ENCODE measurements at regions not wholly inside any gene's neighbourhood (a gene's known extent, or its start where the extent isn't known, plus 50 kb on each side); places are given as distances from the start of the nearest gene placed in this dataset.
A peak's percentile ranks its signal among the peaks of the same experiment; 100 is the strongest.

DNA sequence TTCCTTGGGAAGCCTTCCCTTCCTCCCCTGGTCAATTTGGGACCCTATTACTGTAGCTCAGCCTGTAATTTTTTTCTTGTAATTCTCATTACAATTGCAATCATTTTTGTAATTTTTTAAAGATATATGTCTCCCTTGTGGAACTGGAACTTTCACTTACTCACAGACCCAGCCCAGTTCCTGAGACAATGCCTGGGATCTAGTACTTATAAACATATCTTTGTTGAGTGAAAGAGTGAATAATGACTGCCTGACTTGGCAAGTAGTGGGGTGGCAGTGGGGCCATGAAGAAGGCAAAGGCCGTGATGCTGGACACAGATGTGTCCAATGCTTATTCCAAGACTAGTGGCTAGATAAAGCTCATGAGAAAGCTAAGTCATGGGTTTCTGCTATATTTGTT lies 294.5 kb upstream of the LRRN1 start:
- peaks cover 8% of the 10 kb centered on the region for H3K9me3 Mint-ChIP-seq
- no peak overlapping the region for H3K27ac Mint-ChIP-seq
- H3K4me3 Mint-ChIP-seq: no peak overlapping the region
- no peaks in the 10 kb centered on the region for H3K36me3 Mint-ChIP-seq
- no peak for TF ChIP-seq CTCF (IDR thresholded peaks at IDR 0.05; ENCODE audit: unreplicated experiment)
- H3K27me3 Mint-ChIP-seq (ENCODE audit: low read depth): no peaks in the 10 kb centered on the region
- no peak for DNase-seq (ENCODE audit: low spot score in 2 of 2, unreplicated experiment in 2 of 2)
- peaks cover 50% of the 10 kb centered on the region for H3K4me1 Mint-ChIP-seq

DNA sequence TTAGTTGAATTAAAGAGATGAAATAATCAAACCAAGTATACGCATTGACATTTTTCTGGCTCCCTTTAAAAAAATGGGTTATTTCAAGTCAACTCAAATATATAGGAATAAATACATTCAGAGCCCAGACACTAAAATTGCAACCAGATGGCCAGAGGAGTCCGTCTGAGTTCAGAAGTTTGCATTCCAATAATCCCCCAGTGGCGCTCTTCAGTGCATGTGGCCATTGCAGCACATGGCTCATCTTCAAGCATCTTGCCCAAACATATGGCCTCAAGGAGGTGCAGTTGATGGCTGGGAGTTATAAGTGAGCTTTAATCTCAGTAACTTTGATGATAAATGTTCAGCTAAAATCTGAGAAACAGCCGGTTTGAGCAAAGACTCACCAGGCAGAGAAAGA lies 295.8 kb upstream of the LRRN1 start:
- H3K27me3 Mint-ChIP-seq (ENCODE audit: low read depth): no peaks in the 10 kb centered on the region
- H3K36me3 Mint-ChIP-seq: no peaks in the 10 kb centered on the region
- no peak overlapping the region for H3K4me3 Mint-ChIP-seq
- no peak for DNase-seq (ENCODE audit: low spot score in 2 of 2, unreplicated experiment in 2 of 2)
- TF ChIP-seq CTCF (IDR thresholded peaks at IDR 0.05; ENCODE audit: unreplicated experiment): no peak
- H3K4me1 Mint-ChIP-seq: peaks cover 49% of the 10 kb centered on the region
- H3K9me3 Mint-ChIP-seq: peaks cover 8% of the 10 kb centered on the region
- H3K27ac Mint-ChIP-seq: peak overlapping the region; percentile 55

DNA sequence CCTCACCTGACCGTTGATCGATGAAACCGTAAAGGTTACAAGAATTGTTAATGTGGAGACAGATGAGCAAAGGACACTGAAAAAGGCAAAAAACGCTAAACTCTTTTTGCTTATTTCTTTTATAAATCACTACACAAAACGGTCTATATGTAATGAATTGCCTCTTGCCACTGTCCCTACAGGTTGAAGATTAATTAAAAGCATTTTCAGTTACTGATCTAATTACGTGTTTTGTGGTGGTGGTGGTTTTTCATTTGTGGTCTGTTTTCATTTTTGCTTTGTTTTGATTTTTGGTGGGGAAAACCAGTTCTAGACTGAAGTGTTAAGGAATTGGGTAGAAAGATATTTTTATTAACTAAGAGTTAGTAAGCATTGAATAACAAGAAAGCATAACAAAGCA lies 299.2 kb upstream of the LRRN1 start:
- H3K4me1 Mint-ChIP-seq: peaks cover 29% of the 10 kb centered on the region
- H3K9me3 Mint-ChIP-seq: peaks cover 4% of the 10 kb centered on the region
- no peaks in the 10 kb centered on the region for H3K27me3 Mint-ChIP-seq (ENCODE audit: low read depth)
- no peak overlapping the region for H3K27ac Mint-ChIP-seq
- H3K36me3 Mint-ChIP-seq: no peaks in the 10 kb centered on the region
- no peak overlapping the region for H3K4me3 Mint-ChIP-seq
- DNase-seq (ENCODE audit: low spot score in 2 of 2, unreplicated experiment in 2 of 2): no peak
- no peak for TF ChIP-seq CTCF (IDR thresholded peaks at IDR 0.05; ENCODE audit: unreplicated experiment)

DNA sequence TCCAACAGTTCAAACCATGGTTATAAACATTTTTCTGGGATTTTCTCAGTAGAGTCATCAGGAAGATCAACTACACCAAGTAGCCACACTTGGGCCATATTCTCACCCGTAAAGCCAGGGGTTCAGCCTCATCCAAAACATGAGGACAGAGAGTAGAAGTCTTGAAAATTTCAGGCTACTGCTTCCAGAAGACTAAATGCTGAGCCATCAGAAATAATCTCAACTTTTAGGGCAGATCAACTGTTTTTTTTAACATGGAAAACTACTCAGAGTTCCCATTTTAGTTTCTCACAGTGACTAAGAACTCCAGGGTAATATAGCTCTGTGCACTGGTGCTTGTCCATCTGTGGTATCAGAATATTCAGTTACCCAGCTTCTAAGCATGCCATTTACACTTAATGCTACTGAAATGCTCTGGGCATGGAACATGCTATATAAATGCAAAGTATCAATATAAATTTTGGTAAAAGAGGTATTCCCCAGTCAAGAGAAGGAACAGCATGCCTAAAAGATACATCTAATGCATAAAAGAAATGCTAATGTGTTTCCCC lies 300.1 kb upstream of the LRRN1 start:
- H3K27me3 Mint-ChIP-seq (ENCODE audit: low read depth): no peaks in the 10 kb centered on the region
- no peak for DNase-seq (ENCODE audit: low spot score in 2 of 2, unreplicated experiment in 2 of 2)
- peaks cover 4% of the 10 kb centered on the region for H3K9me3 Mint-ChIP-seq
- TF ChIP-seq CTCF (IDR thresholded peaks at IDR 0.05; ENCODE audit: unreplicated experiment): no peak
- no peak overlapping the region for H3K27ac Mint-ChIP-seq
- no peaks in the 10 kb centered on the region for H3K36me3 Mint-ChIP-seq
- peaks cover 20% of the 10 kb centered on the region for H3K4me1 Mint-ChIP-seq
- no peak overlapping the region for H3K4me3 Mint-ChIP-seq

DNA sequence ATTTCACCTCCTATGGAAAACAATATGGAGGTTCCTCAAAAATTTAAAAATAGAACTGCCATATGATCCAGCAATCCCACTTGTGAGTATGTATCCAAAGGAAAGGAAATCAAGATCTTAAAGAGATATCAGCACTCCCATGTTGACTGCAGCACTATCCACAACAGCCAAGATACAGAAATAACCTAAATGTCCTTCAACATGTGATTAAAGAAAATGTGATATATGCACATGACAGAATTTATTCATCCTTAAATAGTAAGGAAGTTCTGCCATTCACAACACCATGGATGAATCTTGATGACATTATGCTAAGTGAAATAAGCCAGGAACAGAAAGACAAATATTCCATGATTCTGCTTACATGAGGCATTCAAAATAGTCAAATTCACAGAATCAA lies 303.6 kb upstream of the LRRN1 start:
- no peaks in the 10 kb centered on the region for H3K36me3 Mint-ChIP-seq
- H3K4me1 Mint-ChIP-seq: peaks cover 8% of the 10 kb centered on the region
- H3K9me3 Mint-ChIP-seq: peaks cover 28% of the 10 kb centered on the region
- H3K4me3 Mint-ChIP-seq: no peak overlapping the region
- DNase-seq (ENCODE audit: low spot score in 2 of 2, unreplicated experiment in 2 of 2): no peak
- no peak overlapping the region for H3K27ac Mint-ChIP-seq
- H3K27me3 Mint-ChIP-seq (ENCODE audit: low read depth): no peaks in the 10 kb centered on the region
- no peak for TF ChIP-seq CTCF (IDR thresholded peaks at IDR 0.05; ENCODE audit: unreplicated experiment)

DNA sequence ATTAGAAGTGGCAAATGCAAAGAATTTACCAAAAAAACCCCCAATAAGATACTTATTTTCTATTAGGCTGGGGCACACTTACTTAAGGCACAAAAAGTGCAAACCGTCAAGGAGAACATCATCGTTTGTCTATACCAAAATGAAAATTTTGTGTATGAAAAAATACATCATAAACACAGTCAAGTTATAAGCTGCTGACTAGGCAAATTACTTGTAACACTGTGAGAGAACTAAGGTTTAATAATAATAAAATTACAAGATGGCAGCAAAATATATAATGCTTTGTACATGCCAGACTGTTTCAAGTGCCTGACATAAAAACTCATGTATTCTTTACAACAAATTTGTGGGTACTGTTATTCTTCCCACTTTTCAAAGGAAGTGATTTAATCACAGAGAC lies 297.2 kb upstream of the CRBN start:
- no peaks in the 10 kb centered on the region for H3K27me3 Mint-ChIP-seq (ENCODE audit: low read depth)
- no peak for TF ChIP-seq CTCF (IDR thresholded peaks at IDR 0.05; ENCODE audit: unreplicated experiment)

More for the DNA sequence above, 297.2 kb upstream of the CRBN start:
- no peak for DNase-seq (ENCODE audit: low spot score in 2 of 2, unreplicated experiment in 2 of 2)
- H3K27ac Mint-ChIP-seq: no peak overlapping the region
- H3K9me3 Mint-ChIP-seq: no peaks in the 10 kb centered on the region
- H3K4me3 Mint-ChIP-seq: no peak overlapping the region
- H3K36me3 Mint-ChIP-seq: no peaks in the 10 kb centered on the region
- H3K4me1 Mint-ChIP-seq: no peaks in the 10 kb centered on the region

Data from mesothelial cell of epicardium (in vitro differentiated cells).